HG03342 (cell line): ENCODE measurements at regions not wholly inside any gene's neighbourhood (a gene's known extent, or its start where the extent isn't known, plus 50 kb on each side); places are given as distances from the start of the nearest gene placed in this dataset.

Source experiments
- ATAC-seq: cut with Tn5 transposase; IDR thresholded peaks from one replicate; pipeline ENCODE4 v1.9.1; 2021; ENCODE audit warnings: mild to moderate bottlenecking, moderate library complexity; ENCODE audit not compliant: unreplicated experiment

DNA sequence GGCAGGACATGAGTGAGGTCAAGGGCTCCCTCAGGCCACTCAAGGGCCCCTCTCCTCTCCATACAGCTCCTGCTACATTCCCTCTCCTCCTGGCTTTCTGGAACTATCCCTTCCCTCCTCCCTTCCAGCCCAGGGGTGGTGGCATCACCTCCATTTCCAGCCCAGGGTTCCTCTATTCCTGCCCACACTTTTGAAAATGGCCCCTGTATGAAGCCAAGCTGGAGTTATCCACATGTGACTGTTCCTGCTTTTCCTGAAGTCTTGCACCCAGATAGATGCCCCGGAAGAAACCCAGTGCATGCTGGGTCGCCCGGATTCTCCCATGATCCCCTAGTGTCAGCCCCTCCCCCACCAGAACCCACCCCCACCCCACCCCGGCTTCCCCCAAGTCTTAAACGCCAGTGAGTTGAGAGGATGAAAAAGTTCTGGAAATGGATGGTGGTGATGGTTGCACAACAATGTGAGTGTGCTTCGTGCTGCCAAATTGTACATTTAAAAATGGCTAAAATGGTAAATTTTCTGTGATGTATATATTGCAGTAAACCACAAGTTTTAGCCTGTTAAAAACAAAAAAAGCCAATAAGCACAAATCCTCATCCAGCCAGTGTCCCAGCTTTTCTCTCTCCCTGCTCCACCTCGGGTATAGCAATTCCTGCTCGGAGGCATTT, 136.9 kb downstream of the SCARB1 start:
- no peak for ATAC-seq

DNA sequence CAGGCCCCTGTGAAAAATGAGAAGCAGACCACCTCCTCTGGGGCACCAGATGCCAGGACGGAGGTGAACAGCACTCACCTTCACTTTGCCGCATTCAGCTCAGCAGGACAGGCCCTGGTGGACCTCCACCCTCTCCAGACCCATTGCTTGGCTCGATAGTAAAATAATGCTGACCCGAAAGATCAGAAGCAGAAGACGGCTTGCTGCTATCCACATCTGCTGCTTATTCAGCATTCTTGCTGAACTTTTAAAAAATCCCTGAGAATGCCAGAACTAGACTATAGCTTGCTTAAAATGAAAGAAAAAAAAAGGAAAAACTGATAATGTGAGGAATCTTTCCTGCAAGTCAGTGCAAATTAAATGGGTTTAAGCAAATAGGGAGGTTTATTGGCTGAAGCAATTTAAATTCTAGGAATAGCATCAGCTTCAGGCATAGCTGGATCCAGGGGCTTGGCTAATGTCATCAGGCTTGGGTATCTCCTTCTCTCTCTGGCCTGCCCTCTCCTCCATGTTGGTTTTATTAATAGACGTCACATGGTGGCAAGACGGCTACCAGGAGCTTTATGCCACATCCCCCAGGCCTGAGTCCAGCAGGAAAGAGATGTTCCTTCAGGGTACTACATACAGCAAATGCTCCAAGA, 137.9 kb downstream of the SCARB1 start:
- no peak for ATAC-seq

DNA sequence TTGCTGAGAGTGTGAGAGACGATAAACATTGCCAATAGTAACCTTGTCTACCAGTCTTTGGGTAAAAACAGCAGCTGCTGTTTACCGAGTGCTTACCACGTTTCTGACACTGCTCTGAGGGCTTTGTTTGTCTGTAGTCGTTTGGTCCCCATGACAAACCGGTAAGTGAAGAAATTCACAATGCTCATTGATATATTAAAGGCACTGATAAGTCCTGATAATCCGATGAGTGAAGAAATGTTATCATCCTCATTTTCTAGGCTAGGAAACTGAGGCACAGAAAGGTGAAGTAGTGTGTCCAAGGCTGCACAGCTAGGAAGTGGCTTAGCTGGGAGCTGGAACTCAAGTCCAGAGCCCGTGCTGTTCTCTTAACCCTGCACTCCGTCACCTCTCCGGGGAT, 138.6 kb downstream of the SCARB1 start:
- no peak for ATAC-seq

DNA sequence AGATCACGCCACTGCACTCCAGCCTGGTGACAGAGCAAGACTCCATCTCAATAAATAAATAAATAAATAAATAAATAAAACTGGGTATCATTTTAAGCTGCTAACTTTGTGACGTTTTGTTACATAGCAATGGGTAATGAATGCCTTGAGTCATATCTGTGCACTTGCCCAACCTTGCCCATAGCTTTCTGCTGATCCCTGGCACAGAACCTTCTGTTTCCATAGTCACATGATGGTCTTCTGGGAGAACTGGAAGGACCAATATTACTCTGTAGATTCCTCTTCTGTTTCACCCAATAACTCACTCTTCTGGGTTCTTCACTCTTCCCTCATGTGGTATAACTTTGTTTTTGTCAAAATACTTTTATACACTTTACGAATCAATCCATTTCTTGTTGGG, 140.8 kb downstream of the SCARB1 start:
- ATAC-seq = no peak

DNA sequence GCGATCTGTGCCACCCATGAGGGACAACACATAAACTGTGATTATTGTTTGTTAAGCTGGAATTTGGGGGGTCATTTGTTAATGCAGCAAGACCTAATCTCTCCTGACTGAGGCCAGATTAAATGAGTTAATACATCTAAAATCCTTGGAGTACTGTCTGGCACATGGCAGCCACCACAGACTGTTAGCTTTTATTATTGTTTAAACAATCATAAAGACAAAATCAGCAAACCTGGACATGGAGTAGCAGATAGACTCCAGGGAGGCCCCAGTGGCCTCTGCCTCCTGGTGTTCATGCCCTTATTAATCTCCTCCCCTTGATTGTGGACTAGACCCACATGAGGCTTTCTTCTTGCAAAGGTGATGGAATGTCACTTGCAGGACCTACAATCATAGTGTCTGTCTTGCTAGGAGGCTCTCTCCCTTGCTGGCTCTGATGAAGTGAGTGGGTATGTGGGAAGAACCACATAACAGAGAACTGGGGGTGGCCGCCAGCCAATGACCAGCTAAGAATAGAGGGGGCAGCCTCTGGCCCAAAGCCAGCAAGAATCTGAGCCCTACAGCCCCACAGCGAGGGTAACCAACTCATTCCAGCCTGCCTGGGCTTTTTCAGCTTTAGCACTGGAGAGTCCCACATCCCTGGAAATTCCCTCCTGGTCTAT, 142.0 kb downstream of the SCARB1 start:
- no peak for ATAC-seq

DNA sequence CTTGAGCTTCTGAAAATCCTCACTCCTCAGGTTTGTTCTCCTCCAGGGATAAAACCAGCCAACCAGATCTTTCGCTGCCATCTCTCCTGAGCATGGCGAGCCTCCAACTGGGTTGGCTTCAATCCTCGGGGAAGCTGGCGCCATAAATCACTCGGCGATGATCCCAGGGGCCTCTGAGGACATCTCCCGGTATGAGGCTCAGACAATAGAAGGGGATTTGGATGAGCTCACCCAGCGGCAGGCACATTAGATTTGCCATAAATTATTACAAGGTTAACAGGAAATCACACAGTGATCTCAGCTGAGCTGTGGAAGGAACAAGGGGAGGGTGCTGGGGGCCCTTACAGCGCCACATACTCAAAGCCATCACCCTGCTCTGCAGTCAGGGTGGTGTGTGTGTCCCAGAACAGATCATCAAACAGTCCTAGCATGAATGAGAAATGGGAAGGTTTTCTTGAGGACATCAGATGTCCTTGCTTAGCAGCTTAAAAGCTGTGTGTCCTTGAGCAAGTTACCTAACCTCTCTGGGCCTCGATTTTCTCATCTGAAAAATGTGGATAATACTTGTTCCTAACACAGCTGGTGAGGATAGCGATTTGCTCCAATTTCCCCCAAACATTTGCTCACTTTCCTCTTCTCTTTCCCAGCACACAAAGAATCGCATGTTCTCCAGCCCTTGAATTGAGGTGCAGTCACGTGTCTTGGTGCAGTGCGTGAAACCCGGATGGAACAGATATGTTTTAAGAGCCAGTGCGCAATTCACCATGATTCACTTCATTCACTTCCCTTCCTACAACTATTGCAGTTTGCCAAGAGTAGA, 142.8 kb downstream of the SCARB1 start:
- ATAC-seq = no peak

DNA sequence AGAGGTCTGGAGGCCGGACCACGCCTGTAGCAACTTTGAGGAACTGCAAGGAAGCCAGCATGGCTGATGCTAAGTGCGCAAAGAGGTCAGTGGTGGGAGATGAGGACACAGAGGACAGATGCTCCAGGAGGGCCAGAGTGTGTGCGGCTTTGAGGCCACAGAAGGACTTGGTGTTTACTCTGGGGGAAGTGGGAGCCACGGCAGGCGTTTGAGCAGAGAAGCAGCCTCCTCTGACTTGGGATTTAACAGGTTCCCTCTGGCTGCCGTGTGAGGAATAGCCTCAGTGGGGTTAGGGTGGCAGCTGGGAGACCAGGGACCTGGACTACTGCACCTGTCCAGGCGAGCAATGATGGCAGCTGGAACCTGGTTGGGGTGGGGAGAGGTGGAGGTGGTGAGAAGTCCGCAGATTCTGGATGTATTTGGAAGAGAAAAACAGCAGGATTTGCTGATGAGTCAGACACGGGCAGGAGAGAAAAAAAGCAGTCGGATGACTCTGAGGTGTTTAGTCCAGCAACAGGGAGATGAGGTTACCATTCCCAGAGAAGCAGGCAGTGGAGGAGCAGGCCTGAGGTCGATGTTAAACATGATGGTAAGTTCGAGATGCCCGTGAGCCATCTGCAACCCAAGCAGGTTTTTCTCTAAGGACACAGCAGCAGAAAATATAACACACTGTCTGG, 143.5 kb downstream of the SCARB1 start:
- no peak for ATAC-seq

DNA sequence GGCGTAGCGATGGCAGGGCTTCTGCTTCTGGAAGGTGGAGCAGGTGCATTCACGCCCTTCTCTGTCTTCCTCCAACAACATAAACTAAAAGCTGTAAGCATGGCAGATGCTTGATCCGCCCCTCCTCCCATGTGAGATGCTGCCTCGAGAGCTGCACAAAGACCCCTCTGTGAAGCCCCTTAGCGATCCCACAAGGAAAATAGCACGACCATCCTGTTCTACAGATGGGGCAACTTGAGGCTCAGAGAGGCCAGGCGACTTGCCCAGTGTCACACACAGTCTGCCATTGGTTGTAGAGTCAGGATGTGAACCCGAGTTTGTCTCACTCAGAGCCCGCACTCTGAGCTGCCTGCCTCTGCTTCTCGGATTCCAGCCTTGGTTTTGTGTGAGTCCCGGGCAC, 144.4 kb downstream of the SCARB1 start:
- no peak for ATAC-seq

DNA sequence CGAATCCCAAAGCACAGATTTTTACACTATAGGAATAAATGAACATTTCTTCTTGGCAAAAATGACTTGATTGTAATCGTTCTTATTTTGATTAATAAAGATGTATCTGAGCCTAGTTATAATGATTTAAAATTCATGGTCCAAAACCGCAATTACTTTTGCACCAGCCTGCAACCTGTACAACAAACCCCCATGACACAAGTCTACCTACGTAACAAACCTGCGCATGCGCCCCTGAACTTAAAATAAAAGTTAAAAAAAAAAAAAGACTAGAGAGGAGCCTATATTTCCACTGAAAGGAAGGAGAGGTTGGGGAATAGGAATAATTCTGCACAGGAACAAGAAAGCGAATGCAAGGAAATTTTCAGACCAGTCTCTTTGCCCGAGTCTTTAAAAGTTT, 145.2 kb downstream of the SCARB1 start:
- ATAC-seq = no peak

DNA sequence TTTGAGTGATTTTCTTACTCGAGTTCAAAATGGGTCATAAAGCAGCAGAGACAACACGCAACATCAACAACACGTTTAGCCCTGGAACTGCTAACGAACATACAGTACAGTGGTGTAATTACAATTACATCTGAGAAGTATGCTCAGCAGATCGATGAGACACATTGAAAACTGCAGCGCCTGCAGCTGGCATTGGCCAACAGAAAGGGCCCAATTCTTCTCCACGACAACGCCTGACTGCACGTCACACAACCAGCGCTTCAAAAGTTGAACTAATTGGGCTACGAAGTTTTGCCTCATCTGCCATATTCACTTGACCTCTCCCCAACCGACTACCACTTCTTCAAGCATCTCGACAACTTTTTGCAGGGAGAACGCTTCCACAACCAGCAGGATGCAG, 145.6 kb downstream of the SCARB1 start:
- no peak for ATAC-seq

DNA sequence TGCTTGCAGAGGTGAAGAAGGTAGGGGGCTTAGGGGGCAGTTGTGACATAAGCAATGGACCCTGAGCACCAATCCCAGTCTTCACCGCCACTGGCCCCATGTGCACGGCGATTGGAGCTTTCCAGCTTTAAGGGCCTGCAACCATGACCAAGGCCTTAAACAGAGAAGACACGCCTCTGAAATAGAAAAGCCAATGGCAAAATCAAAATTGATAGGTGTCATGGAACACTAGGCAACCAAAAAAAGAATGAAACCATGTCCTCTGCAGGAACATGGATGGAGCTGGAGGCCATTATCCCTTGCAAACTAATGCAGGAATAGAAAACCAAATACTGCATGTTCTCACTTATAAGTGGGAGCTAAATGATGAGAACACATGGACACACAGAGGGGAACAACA, 146.3 kb downstream of the SCARB1 start:
- ATAC-seq = no peak

DNA sequence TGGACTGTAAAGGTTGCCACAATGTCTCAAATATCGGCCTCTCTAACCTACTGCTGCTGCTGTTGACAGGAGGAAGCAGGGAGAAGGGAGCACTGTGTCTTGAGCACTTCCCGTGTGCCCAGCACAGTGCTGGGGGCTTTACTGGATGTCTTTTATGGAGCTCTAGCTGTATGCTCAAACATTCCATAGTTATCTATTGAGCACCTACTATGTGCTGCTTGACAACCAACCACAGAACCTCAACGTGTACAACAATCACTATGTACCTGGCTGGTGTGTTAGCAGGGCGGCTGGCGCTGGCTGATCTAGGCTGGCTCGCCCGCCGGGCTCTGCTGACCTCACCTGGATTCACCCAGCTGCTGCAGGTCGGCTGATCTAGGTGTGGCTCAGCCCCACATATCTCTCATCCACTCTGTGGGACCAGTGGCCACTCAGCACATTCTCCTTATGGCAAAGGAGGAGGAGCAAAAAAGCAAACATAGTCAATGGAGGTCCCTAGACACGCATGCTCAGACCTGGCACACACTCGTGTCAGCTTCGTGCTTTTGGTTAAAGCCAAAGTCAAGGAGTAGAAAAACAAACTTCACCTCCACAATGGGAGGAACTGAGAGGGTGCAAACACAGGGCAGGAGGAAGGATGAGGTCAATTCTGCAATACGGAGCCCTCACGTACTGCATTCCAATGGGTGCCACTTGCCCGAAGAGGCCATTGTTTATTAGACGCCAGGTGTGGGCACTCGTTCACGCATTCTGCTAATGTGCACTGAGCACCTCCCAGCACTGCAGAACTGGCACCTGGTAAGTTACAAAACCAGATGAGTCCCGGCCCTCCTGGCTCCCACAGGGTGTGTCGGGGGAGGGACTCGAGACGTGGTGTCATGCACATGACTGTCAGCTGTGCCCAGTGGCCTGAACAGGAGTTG, 147.2 kb downstream of the SCARB1 start:
- ATAC-seq = no peak

DNA sequence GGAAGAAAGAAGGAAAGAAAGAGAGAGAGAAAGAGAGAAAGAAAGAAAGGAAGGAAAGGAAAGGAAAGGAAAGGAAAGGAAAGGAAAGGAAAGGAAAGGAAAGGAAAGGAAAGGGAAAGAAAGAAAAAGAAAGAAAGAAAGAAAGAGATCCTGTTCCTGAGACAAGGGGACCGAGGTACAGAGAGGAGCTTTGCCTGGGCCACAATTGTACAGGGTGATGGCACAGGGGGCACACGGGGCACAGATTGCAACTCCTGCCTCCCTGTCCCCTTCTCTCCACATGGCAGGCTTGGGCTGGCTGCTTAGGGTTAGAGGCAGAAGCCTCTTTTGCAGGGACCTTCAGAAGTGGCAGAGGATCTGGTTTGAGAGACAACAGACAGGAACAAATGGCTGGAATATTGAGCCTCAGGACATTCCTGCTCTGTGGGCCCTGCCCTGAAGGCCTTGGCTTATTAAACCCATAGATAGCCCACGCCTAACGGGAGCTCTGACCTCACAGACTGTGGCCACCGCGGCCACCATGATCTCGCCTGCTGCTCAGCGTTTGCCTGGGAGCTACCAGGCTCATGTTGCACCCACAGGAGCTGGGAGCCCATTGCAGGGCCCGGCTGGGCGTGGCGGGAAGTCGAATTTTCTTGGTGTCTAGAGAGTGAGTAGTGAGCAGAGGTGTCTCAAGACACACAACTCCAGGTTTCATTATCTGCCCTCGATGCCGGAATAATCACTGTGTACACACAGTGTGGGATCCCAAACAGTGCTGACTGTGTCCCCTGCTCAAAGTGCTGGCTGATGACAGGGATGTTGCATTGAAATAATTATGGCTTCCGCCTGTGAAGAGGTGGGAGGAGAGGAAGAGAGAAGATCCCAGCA, 147.9 kb upstream of the NCOR2 start:
- no peak for ATAC-seq

DNA sequence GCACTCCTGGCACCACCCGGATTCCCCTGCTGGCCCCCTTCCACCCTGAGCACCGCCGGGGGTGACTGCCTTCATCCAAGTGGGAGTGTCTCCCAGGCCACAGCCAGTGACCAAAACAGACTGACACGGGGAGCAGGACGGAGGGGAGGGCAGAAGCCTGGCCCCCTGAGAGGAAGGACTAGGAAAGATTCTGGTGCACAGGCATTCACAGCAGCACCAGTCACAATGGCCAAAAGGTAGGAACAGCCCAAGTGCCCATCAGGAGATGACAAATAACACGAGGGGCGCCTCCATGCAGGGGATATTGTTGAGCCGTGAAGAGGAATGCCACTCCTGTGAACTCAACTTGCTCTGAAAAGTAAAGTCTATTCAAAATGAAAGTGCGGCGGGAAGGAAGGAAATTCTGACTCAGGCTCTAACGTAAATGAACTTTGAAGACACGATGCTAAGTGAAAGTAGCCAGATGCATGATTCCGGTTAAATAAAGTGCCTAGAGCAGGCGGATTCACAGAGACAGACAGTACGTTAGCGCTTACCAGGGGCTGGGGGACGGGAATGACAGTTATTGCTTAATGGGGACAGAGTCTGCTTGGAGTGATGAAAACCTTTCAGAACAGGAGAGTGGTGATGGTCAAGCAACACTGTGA, 146.1 kb upstream of the NCOR2 start:
- ATAC-seq = peak; percentile 83

DNA sequence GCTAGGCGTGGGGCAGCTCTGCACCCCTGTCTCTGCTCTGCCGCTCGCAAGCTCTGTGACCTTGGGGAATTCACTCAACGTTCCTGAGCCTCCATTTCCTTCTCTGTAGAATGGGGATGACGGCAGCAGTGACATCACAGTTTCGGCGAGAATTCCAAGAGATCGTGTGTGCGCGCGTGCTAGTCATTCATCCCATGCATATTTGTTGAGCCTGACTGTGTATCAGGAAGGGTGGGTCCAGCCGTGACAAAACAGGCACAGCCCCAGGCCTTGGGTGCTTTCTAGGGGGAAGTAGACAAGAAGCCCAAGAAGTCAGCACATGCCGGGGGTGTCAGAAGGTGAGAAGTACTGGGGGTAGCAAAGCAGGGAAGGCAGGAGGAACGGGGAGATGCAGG, 145.6 kb upstream of the NCOR2 start:
- ATAC-seq = peak; percentile 11

DNA sequence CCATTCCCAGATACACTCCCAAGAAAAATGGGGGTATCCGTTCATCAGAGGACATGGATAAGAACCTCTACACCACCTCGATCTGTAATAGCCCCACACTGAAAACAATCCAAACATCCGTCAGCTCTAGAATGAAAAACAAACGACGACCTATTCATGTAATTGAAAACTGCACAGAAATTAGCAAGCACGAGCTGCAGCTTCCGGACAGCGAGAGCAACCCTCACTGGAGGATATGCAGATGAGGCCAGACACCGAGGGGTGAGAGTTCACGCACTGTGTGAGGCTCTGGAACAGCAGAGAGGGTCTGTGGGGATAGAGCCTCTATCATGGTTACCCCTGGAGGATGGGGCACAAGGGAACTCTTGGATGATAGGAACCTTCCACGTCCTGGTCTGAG, 143.9 kb upstream of the NCOR2 start:
- no peak for ATAC-seq

DNA sequence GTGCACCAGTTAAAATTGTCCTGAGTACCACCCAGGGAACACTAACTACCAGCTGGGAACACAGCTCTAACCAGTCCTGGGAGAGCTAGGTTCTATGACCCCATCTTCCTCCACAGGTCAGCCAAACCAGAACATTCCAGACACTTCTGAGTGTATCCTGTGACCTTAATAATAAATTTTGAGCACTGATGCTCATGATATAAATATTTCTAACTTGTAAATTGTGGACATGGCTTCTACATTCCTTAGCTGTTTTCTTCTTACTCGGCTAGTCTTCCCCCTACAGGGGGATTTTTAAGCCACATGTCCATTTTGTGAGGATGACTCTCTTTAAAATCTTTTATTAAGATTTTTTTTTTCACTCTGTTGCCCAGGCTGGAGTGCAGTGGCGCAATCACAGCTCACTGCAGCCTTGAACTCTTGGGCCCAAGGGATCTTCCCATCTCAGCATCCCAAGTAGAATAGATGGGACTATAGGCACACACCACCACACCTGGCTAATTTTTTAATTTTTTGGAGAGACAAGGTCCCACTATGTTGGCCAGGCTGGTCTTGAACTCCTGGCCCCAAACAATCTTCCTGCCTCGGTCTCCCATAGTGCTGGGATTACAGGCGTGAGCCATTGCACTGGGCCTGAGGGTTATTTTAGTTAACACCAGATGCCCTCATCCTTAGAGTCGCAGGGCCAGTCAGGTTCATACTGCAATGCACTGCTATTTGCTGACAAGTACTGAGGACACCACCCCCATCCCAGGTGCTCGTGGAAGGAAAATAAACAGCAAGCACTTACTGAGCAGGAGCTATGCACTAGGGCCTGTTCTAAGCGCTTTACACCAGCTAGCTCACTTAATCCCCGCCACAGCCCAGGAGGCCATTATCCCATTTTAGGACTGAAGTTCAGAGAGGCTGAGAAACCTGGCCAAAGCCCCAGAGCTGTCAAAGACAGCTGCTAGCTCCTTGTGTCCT, 142.6 kb upstream of the NCOR2 start:
- ATAC-seq = no peak
